H9 (cell line): ENCODE measurements at regions not wholly inside any gene's neighbourhood (a gene's known extent, or its start where the extent isn't known, plus 50 kb on each side); places are given as distances from the start of the nearest gene placed in this dataset.

ENCODE experiments used
- DNase-seq: peaks from one replicate; pipeline ENCODE4 v3.0.0-alpha.2; 2017
- H2AFZ ChIP-seq: one replicate; pipeline ENCODE4 v1.6.1; 2013; ENCODE audit warnings: mild to moderate bottlenecking, low read length, control low read depth, moderate library complexity
- H2AK5ac ChIP-seq: 2 replicates; pipeline ENCODE4 v1.6.1; 2013; ENCODE audit warnings: low read length, control low read depth, mixed read lengths; ENCODE audit not compliant: insufficient read length
- H2BK120ac ChIP-seq: one replicate; pipeline ENCODE4 v1.6.1; 2013; ENCODE audit warnings: low read depth, mild to moderate bottlenecking, low read length, control low read depth, inconsistent platforms; ENCODE audit not compliant: poor library complexity, severe bottlenecking
- H2BK12ac ChIP-seq: 2 replicates; pipeline ENCODE4 v1.6.1; 2013; ENCODE audit warnings: low read length, control low read depth, mixed read lengths, low read depth; ENCODE audit not compliant: insufficient read length
- H2BK15ac ChIP-seq: 2 replicates; pipeline ENCODE4 v1.6.1; 2013; ENCODE audit warnings: low read depth, low read length, control low read depth
- H2BK20ac ChIP-seq: one replicate; pipeline ENCODE4 v1.6.1; 2013; ENCODE audit warnings: low read depth, mild to moderate bottlenecking, low read length, control low read depth, inconsistent platforms; ENCODE audit not compliant: poor library complexity, severe bottlenecking
- H2BK5ac ChIP-seq: 2 replicates; pipeline ENCODE4 v1.6.1; 2013; ENCODE audit warnings: low read length, control low read depth, mixed read lengths; ENCODE audit not compliant: insufficient read length
- H3K14ac ChIP-seq: 2 replicates; pipeline ENCODE4 v1.6.1; 2013; ENCODE audit warnings: low read length, control low read depth; ENCODE audit not compliant: insufficient read depth
- H3K18ac ChIP-seq: 2 replicates; pipeline ENCODE4 v1.6.1; 2013; ENCODE audit warnings: low read depth, mild to moderate bottlenecking, mixed read lengths, low read length, control low read depth; ENCODE audit not compliant: insufficient read length
- H3K23ac ChIP-seq: 2 replicates; pipeline ENCODE4 v1.6.1; 2013; ENCODE audit warnings: low read length, control low read depth, mixed read lengths, low read depth; ENCODE audit not compliant: insufficient read length
- H3K23me2 ChIP-seq: 2 replicates; pipeline ENCODE4 v1.6.1; 2013; ENCODE audit warnings: low read depth, mild to moderate bottlenecking, mixed read lengths, low read length, control low read depth; ENCODE audit not compliant: insufficient read length, poor library complexity, severe bottlenecking
- H3K27ac ChIP-seq: 2 replicates; pipeline ENCODE4 v1.5.1; 2013; ENCODE audit warnings: low read length, control low read depth, mixed read lengths, low read depth; ENCODE audit not compliant: insufficient read length
- H3K27me3 ChIP-seq: 2 replicates; pipeline ENCODE4 v1.6.1; 2013; ENCODE audit warnings: low read length, control low read depth, inconsistent platforms; ENCODE audit not compliant: insufficient read depth
- H3K4ac ChIP-seq: 2 replicates; pipeline ENCODE4 v1.6.1; 2013; ENCODE audit warnings: low read depth, mild to moderate bottlenecking, control low read depth, inconsistent platforms, low read length, moderate library complexity
- H3K4me1 ChIP-seq: 2 replicates; pipeline ENCODE4 v1.6.1; 2013; ENCODE audit warnings: low read length, control low read depth, inconsistent platforms; ENCODE audit not compliant: insufficient read depth
- H3K4me2 ChIP-seq: 2 replicates; pipeline ENCODE4 v1.6.1; 2013; ENCODE audit warnings: low read length, control low read depth, mixed read lengths; ENCODE audit not compliant: insufficient read length, insufficient read depth
- H3K56ac ChIP-seq: 2 replicates; pipeline ENCODE4 v1.6.1; 2013; ENCODE audit warnings: low read depth, mild to moderate bottlenecking, mixed read lengths, low read length, control low read depth; ENCODE audit not compliant: insufficient read length
- H3K79me1 ChIP-seq: 2 replicates; pipeline ENCODE4 v1.6.1; 2013; ENCODE audit warnings: low read depth, mild to moderate bottlenecking, moderate library complexity, low read length, control low read depth, inconsistent platforms; ENCODE audit not compliant: insufficient read depth, poor library complexity, severe bottlenecking
- H3K79me2 ChIP-seq: 2 replicates; pipeline ENCODE4 v1.6.1; 2013; ENCODE audit warnings: low read length, control low read depth, inconsistent platforms; ENCODE audit not compliant: insufficient read depth
- H3K9ac ChIP-seq: 2 replicates; pipeline ENCODE4 v1.6.1; 2013; ENCODE audit warnings: low read length, control low read depth, mixed read lengths; ENCODE audit not compliant: insufficient read length; ENCODE audit errors: extremely low read depth
- H3K9me3 ChIP-seq: one replicate; pipeline ENCODE4 v1.6.1; 2013; ENCODE audit warnings: low read depth, low read length, inconsistent platforms; ENCODE audit not compliant: control insufficient read depth
- H3T11ph ChIP-seq: one replicate; pipeline ENCODE4 v1.6.1; 2013; ENCODE audit warnings: mild to moderate bottlenecking, low read length, control low read depth, inconsistent platforms
- H4K20me1 ChIP-seq: one replicate; pipeline ENCODE4 v1.6.1; 2013; ENCODE audit not compliant: control insufficient read depth, insufficient read length, insufficient read depth
- H4K5ac ChIP-seq: 2 replicates; pipeline ENCODE4 v1.6.1; 2013; ENCODE audit warnings: low read depth, mild to moderate bottlenecking, mixed read lengths, low read length, control low read depth; ENCODE audit not compliant: insufficient read length
- H4K8ac ChIP-seq: replicated peaks from 2 replicates; pipeline ENCODE4 v1.6.1; 2013; ENCODE audit warnings: low read length, control low read depth, mixed read lengths, low read depth; ENCODE audit not compliant: insufficient read length
- H4K91ac ChIP-seq: 2 replicates; pipeline ENCODE4 v1.6.1; 2013; ENCODE audit warnings: low read depth, mild to moderate bottlenecking, moderate library complexity, mixed read lengths, low read length, control low read depth; ENCODE audit not compliant: insufficient read length
- H3K27ac Mint-ChIP-seq, 3 experiments: 2 replicates in 2 of 3; 3 replicates in 1 of 3; pipeline ENCODE4 v1.8.0; 2020 to 2021; ENCODE audit warnings: mixed read lengths in 3 of 3, mild to moderate bottlenecking in 1 of 3, moderate library complexity in 1 of 3
- H3K27me3 Mint-ChIP-seq: 2 replicates; pipeline ENCODE4 v1.8.0; 2021; ENCODE audit warnings: low read depth, mild to moderate bottlenecking, moderate library complexity, mixed read lengths
- H3K36me3 Mint-ChIP-seq, 3 experiments: 2 replicates in 2 of 3; 3 replicates in 1 of 3; pipeline ENCODE4 v1.8.0; 2020 to 2021; ENCODE audit warnings: low read depth in 3 of 3, mixed read lengths in 3 of 3; ENCODE audit not compliant: insufficient read depth in 1 of 3
- H3K4me1 Mint-ChIP-seq, 2 experiments: 2 replicates each; pipeline ENCODE4 v1.8.0; 2020; ENCODE audit warnings: mixed read lengths in 2 of 2
- H3K4me3 Mint-ChIP-seq, 2 experiments: 2 replicates in 1 of 2; 3 replicates in 1 of 2; pipeline ENCODE4 v1.8.0; 2020 to 2021; ENCODE audit warnings: mild to moderate bottlenecking in 2 of 2, mixed read lengths in 2 of 2, moderate library complexity in 1 of 2
- H3K9me3 Mint-ChIP-seq, 2 experiments: 2 replicates in 1 of 2; 3 replicates in 1 of 2; pipeline ENCODE4 v1.8.0; 2020; ENCODE audit warnings: mild to moderate bottlenecking in 2 of 2, mixed read lengths in 2 of 2, moderate library complexity in 1 of 2
- CTCF ChIP-seq: fragments of 200-600 bp; sonication (generic); conservative IDR thresholded peaks from 3 replicates; pipeline ENCODE4 v1.8.0; 2021; ENCODE audit warnings: antibody characterized with exemption, mild to moderate bottlenecking
- WGBS: extraction: QIAGEN DNeasy Blood & Tissue Kit; methylation state at CpG from one replicate; pipeline ENCODE4 v1.1.7; 2013; ENCODE audit warnings: missing lambda C conversion rate, low lambda C conversion rate, mixed read lengths; ENCODE audit not compliant: insufficient read length; ENCODE audit errors: extremely low coverage; 5-methylcytosine and 5-hydroxymethylcytosine counted together

GRCh38 chr18:35775887-35776286 lies 194.3 kb downstream of the GALNT1 start:
- no CpG with 5 or more reads among the region's 2 CpGs for WGBS

More at GRCh38 chr18:35775887-35776286, 194.3 kb downstream of the GALNT1 start:
- Histone ChIP-seq H3K18ac (no peak overlapping the region), H2BK15ac (no peak overlapping the region), H3K27ac (no peak overlapping the region), H2AFZ (no peak overlapping the region), H3K9ac (no peak overlapping the region), H3K4me2 (no peak overlapping the region), H3K4ac (no peak overlapping the region), H2BK12ac (no peak overlapping the region), H3K23me2 (no peaks in the 10 kb centered on the region), H4K20me1 (no peaks in the 10 kb centered on the region), H3T11ph (no peak overlapping the region), H2BK20ac (no peak overlapping the region), H3K9me3 (no peaks in the 10 kb centered on the region), H3K14ac (no peak overlapping the region), H3K4me1 (no peaks in the 10 kb centered on the region), H3K23ac (no peak overlapping the region), H2BK5ac (no peak overlapping the region), H3K56ac (no peak overlapping the region), H3K27me3 (no peaks in the 10 kb centered on the region), H4K5ac (no peak overlapping the region), H2BK120ac (no peak overlapping the region), H3K79me2 (no peaks in the 10 kb centered on the region), H4K8ac (no peak overlapping the region), H4K91ac (no peak overlapping the region), H3K79me1 (no peaks in the 10 kb centered on the region), H2AK5ac (no peak overlapping the region)
- H3K27ac Mint-ChIP-seq = no peak overlapping the region
- TF ChIP-seq CTCF = no peak
- H3K27me3 Mint-ChIP-seq = no peaks in the 10 kb centered on the region; the same call in none of the 2 replicates
- no peak for DNase-seq
- H3K4me1 Mint-ChIP-seq = peaks cover 9 to 12% of the 10 kb centered on the region in 2 experiments
- no peaks in the 10 kb centered on the region; a peak in 1 of 5 replicates for H3K9me3 Mint-ChIP-seq
- H3K36me3 Mint-ChIP-seq = peaks cover 0 to 2% (median 1%) of the 10 kb centered on the region in 3 experiments; a peak in 3 of 7 replicates
- no peak overlapping the region for H3K4me3 Mint-ChIP-seq
